HG02642 (cell line): ENCODE measurements at regions not wholly inside any gene's neighbourhood (a gene's known extent, or its start where the extent isn't known, plus 50 kb on each side); places are given as distances from the start of the nearest gene placed in this dataset.
"Not testable (repeated sequence)": the region's sequence is repeated elsewhere in the genome, so short reads cannot be mapped to it uniquely, and the experiment has no call there.

Experiments
- ATAC-seq: cut with Tn5 transposase; IDR thresholded peaks from one replicate; pipeline ENCODE4 v1.9.1; 2021; ENCODE audit warnings: mild to moderate bottlenecking; ENCODE audit not compliant: unreplicated experiment, poor library complexity

GRCh38 chr7:156344595-156344994 is 296.0 kb upstream of the RNF32 start:
- no peak for ATAC-seq

DNA sequence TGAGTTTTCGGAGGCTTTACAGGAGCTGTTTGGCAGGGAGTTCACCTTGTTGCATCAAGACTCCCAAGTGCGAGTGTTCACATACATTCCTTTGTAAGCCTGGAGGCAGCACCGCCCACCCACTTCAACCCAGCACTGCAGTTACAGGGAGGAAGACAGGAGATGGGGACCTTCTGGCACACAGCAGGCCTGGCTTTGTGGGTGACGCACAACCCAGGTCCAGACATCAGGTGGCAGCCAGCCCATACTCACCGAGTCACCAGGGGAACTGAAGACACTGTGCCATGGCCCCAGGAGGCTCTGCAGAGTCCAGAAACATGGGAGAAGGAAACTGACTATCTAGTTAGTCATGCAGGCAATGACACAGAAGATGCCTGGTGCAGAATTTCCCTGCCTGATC is 305.9 kb upstream of the RNF32 start:
- no peak for ATAC-seq

DNA sequence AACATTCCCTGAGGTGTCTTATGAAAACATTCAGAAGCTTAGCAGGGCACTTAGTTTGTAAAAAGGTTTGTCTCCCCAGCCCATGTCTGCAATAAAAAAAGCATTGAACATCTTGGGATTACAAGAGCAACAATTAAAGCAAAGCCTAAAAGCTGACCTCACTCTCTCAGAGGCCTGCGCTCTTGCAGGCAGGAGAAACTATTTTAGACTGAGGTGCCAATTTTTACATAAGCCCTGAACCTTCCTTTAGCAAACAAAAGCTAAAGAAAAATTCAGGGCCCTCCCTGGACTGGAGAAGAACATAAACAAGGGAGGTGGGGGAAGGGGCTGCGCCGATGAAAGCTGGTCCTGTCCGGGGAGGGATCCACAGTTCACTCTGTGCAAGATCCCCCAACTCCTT is 312.7 kb upstream of the RNF32 start:
- ATAC-seq: no peak

GRCh38 chr7:156327474-156327873 is 313.1 kb upstream of the RNF32 start:
- no peak for ATAC-seq

DNA sequence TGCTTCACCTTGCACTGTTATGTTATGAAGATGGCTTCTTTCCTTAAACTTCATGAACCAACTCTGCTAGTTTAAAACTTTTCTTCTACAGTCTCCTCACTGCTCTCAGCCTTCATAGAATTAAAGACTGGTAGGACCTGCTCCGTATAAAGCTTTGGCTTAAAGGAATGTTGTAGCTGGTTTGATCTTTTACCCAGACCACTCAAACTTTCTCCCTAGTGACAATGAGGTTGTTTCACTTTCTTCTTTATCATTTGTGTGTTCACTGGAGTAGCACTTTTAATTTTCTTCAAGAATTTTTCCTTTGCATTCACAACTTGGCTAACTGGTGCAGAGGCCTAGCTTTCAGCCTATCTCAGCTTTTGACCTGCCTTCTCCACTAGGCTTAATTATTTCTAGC is 316.4 kb upstream of the RNF32 start:
- ATAC-seq: no peak

GRCh38 chr7:156321430-156321829 is 319.1 kb upstream of the RNF32 start:
- not testable (repeated sequence) for ATAC-seq

DNA sequence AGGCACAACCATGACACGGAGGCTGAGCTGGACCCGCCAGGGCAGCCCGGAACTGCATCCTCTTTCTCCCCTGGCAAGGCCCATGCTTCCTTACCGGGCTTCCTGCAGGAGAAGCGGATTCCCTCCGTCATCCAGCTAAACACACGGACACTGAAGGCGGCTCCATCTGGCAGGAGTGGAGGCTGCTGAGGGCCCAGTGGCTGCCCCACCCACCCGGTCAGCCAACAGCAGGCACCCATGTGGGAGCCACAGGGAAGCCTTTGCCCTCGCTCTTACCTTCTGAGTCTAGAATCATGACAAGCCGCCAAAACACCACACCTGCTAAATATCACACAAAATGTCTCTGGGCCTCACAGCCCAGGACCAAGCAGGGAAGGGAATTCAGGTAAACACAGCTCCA is 321.6 kb upstream of the RNF32 start:
- no peak for ATAC-seq

DNA sequence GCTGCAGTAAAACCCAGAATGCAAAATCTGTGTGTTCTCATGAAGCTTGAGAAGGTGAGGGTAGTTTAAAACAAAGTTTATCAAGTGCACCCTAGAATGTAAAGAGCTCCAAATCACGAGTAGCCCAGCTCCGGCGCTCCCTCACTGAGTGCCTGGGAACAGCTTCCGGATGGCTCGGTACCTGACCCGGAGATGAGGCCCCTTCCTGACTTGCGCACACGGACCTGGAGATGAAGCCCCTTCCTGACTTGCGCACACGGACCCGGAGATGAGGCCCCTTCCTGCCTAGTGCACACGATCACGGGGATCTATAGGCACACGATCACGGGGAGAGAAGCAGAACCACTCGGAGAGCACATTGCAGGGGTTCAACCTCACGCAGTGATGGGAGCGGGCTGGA is 322.1 kb upstream of the RNF32 start:
- ATAC-seq: no peak

DNA sequence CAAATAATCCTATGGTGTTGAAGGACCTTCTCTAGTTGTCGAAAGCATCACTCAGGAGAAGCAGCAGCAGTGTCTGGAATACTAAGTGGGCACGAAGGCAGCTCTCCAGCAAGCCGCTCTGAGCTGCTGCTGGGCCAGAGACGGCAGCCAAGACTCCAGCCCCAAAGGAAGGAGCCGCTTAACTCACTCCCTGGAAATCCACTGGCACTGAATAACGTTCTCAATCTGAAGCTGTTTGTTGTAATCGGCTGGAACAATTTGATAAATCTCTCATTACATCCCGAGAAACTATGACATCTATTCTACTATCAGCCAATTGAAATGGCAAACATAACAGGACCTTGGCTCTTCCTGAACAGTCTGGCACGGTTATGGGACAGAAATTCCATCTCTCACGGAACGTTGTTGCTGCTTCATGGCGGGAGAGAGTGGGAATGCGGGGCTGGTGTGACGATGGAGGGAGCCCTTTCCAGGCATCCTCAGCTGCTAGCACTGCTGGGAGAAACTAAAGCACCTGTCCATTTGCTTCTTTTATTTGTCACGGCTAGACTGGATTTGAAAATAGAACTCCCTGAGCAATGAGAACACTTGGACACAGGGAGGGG is 331.5 kb upstream of the RNF32 start:
- ATAC-seq: no peak

DNA sequence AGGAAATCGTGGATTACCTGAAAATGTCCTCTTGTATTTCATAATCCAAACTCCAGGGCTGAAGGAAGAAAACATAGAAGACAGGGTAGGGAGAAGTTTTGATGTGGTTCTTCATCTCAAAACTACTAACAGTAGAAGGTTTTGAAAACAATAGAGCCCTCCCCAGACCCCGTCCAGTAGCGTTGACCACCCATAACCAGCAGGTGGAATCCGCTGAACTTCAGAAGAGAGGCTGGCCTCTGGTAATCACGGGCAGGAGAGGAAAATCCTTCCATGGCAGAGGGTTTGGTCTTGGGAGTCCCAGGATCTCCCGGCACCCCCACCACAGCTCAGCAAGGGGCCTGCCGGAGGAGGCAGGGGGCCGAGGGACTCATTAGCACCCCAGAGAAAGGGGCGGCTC is 333.4 kb upstream of the RNF32 start:
- ATAC-seq: no peak

- no peak for ATAC-seq
Observed at GRCh38 chr7:156305351-156305750, 335.2 kb upstream of the RNF32 start.

DNA sequence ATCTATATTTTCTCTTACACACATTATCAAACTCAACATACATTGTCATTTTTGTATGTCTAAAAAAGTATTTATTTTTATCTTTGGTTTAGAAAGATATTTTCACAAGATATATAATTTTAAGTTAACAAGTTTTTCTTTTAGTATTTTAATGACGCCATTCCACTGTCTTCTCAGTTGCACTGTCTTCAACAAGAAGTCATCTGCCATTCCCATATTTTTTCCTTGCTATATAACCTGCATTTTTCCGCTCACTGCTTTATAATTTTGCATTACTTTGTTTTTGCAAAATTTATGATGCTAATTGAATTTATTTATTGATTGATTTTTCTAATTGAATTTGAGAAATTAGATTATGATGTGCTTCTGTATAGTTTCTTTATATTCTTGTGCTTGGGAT is 357.8 kb upstream of the RNF32 start:
- ATAC-seq: no peak

- no peak for ATAC-seq
Observed at GRCh38 chr7:156279635-156280034, 360.9 kb upstream of the RNF32 start.

DNA sequence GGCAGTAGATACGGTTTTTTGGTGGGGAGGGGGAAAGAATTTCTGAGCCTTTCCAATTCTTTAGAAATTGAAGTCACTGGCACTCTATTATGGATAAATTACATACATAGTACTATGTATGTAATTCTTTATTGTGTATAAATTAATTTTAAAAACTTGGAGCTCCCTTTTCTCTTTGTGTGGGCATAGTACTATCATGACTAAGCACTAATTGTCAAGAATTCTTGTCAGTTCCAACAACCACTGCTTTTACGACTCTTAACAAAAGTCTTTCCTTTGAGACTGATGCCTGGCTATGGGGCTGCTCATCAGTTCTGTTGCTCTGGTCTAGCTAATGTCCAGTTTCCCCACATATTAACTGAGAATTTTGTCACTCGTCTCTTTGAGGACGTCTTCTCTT is 365.3 kb upstream of the RNF32 start:
- no peak for ATAC-seq

DNA sequence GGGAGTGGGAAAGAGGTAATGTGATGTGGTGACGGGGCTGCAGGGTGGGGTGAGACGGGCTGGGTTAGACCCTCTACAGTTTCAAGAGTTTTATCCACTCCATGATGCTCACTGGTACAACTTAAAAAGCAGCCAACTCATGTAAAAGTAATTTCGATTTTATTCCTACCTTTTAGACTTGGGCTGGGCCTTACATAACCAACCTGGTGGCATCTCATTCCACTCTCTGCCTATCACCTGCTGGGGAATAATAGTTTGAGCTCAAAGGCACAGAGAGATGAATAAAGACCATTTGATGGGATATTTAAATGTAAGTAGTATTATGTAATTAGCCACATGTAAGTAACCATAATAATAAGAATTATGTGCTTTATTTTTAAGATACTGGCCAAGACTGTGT is 366.0 kb upstream of the RNF32 start:
- ATAC-seq: no peak

DNA sequence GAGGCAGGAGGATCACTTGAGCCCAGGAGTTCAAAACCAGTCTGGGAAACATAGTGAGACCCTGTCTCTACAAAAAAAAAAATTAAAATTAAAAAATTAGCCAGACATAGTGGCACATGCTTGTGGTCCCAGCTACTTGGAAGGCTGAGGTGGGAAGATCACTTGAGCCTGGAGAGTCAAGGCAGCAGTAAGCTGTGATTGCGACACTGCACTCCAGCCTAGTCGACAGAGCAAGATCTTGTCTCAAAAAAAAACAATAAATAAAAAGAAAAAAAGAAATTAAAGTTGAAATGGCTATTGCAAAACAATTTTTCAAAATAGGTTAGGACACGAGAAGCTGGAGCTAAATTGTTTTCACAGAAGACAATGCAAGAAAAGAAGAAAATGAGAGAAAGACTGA is 379.0 kb upstream of the RNF32 start:
- ATAC-seq: no peak

DNA sequence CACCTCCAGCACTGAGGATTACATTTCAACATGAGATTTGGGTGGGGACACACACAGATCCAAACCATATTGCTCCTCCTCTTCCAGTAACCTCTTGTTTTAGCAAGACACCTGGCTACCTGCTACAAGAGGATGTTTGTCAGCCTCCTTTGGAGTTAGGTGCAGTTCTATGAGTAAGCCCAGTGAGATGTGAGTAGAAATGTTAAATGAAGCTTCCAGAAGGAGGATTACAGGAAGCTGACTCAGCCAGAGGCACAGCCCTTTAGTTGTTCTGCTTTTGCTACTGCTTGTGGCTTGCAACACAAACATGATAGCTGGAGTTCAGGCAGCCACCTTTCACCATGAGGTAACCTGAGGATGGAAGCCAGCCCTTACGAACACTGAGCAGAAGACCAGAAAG is 382.7 kb upstream of the RNF32 start:
- ATAC-seq: no peak

- no peak for ATAC-seq
Observed at GRCh38 chr7:156255635-156256034, 384.9 kb upstream of the RNF32 start.

DNA sequence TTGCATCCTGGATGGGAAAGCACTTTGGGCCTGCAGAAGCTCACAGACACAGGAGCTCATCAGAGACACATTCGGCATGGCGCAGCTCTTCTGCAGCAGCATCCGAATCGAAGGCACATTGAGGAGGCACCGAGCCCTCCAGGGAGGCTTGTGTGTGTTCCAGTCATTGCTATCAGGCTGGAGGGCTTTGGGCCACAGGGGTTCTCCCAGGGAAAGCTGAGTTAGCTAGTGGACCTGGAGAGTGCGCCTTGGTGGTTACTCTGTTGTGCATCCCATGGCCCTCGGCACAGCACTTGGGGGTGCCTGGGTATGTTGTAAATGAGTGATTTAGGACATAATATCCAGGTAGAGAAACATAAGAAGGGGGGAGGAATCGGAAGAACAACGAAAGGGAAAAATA is 388.7 kb upstream of the RNF32 start:
- no peak for ATAC-seq

DNA sequence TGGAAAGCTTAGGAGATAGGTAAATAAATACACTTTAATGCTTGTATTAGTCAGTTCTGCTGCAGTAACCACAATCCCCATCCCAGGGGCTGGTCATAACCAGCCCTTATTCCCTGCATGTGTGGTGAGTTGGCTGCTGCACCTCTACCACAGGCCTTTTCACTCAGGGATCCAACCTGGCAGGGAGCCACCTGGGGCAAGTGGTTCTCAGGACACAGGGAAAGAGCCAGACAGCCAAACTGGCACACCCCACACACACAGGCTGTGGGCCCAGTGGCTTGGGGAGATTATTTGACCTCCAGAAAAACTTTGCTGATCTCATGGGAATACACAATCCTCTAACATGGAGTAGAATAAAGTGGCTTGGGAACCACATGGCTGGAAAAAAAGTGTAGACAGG is 400.0 kb upstream of the RNF32 start:
- ATAC-seq: no peak

DNA sequence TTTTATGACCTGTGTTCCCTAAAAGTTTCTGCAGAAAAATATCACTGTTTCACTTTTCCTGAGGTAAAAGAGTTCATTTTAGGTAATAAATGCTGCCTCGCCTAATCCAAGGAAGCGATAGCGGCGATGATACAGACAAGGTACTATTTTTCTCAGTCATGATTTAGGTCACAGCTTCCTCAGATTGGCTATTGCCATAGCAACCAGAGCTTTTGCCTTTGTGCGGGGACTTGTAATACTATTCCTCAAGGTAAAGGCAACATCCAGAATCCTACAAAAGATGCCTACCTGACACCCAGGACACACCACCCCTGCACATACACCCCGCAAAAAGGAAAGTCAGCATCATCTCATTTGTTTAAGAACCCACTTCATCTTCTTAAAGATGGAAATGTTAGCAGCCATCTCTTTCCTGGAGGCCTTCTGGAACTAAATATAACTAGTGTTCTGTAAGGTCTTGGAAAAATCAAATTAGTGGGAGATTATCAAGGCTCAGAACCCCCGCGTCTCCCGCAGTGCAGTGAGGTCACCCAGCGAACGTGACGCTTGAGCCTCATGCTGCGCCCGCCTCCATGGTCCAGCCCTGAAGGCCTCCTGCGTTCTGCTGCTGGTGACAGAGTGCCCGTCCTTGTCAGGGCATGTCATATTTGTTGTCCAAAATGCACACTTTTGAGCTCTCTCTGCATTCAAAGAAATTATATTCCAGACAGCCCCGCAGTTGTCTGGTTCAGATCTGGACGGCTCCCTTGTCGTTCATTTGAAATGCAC is 402.0 kb upstream of the RNF32 start:
- ATAC-seq: no peak

GRCh38 chr7:156237614-156238013 is 403.0 kb upstream of the RNF32 start:
- ATAC-seq: no peak
